ENCODE measurements at regions not wholly inside any gene's neighbourhood (a gene's known extent, or its start where the extent isn't known, plus 50 kb on each side); places are given as distances from the start of the nearest gene placed in this dataset.

DNA sequence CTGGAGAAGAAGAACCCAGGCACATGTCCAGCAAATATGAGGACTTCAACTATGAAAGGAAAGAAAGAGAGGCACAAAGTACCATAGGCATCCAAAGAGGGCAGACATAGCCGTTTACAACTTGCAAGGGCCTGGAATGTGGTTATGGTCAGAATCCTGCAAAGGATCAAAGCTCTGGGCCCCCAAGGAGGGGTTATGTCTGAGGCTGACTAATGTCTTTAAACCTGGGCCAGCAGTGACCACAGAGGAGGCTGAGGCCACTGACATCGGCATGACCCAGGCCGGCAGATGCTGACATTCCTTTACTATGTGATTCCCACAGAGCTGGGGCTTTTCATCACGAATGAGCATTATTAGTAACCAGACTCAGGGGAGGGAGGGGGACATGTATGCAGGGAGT is 861.1 kb downstream of the DHX35 start:
- Histone ChIP-seq H3K4me1 (replicated peaks; ENCODE audit: insufficient read depth) (no peaks in the 10 kb centered on the region), H3K9me2 (ENCODE audit: insufficient read depth) (no peaks in the 10 kb centered on the region), H3K27me3 (ENCODE audit: insufficient read depth, low read depth) (no peaks in the 10 kb centered on the region), H3F3A (ENCODE audit: insufficient read depth, low read depth) (no peaks in the 10 kb centered on the region), H3K4me2 (no peak overlapping the region), H2AFZ (no peak overlapping the region), H3K9me3 (ENCODE audit: insufficient read depth, low read depth) (no peaks in the 10 kb centered on the region), H4K20me1 (ENCODE audit: insufficient read depth) (no peaks in the 10 kb centered on the region), H3K36me3 (ENCODE audit: low read depth) (no peaks in the 10 kb centered on the region), H3K27ac (no peak overlapping the region), H3K79me2 (ENCODE audit: low read depth) (no peaks in the 10 kb centered on the region), H3K4me3 (no peak overlapping the region)
- TF ChIP-seq, protein P1, sequence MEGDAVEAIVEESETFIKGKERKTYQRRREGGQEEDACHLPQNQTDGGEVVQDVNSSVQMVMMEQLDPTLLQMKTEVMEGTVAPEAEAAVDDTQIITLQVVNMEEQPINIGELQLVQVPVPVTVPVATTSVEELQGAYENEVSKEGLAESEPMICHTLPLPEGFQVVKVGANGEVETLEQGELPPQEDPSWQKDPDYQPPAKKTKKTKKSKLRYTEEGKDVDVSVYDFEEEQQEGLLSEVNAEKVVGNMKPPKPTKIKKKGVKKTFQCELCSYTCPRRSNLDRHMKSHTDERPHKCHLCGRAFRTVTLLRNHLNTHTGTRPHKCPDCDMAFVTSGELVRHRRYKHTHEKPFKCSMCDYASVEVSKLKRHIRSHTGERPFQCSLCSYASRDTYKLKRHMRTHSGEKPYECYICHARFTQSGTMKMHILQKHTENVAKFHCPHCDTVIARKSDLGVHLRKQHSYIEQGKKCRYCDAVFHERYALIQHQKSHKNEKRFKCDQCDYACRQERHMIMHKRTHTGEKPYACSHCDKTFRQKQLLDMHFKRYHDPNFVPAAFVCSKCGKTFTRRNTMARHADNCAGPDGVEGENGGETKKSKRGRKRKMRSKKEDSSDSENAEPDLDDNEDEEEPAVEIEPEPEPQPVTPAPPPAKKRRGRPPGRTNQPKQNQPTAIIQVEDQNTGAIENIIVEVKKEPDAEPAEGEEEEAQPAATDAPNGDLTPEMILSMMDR (conservative IDR thresholded peaks at IDR 0.05) = no peak
- no peak for TF ChIP-seq EZH2 (IDR thresholded peaks at IDR 0.05; ENCODE audit: low read depth)
- BruUV-seq (replicated peaks) = no TSS peak
- ChIA-PET CTCF (no interaction called here), POLR2A (ENCODE audit: unreplicated experiment) (no interaction called here)
- intact Hi-C loops (cut with micrococcal nuclease; ENCODE audit: unreplicated experiment) = no loop called here
- no peak for DNase-seq

DNA sequence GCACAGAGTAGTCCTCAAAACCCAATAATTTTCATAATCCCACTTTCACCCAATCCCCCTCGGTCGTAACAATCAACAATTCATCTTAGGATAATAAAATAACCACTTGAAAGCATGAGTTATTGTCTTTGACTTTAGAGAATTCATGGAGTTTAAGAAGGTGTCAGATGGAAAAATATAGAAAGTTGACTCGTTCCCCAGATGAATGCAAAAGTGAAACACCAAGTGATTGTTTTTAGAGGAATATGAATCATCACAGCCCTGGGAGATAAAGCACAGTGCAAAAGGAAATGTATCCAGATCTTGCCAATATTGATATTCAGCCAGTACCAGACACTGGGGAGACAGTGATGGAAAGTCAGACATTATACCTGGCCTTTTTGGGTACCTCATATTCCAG is 860.5 kb downstream of the DHX35 start:
- intact Hi-C loops (cut with micrococcal nuclease; ENCODE audit: unreplicated experiment) = no loop called here
- ChIA-PET POLR2A (ENCODE audit: unreplicated experiment) (no interaction called here), CTCF (no interaction called here)
- BruUV-seq (replicated peaks) = no TSS peak
- Histone ChIP-seq H3K4me1 (replicated peaks; ENCODE audit: insufficient read depth) (no peaks in the 10 kb centered on the region), H3K36me3 (ENCODE audit: low read depth) (no peaks in the 10 kb centered on the region), H3K27ac (no peak overlapping the region), H3K4me2 (no peak overlapping the region), H3F3A (ENCODE audit: insufficient read depth, low read depth) (no peaks in the 10 kb centered on the region), H3K27me3 (ENCODE audit: insufficient read depth, low read depth) (no peaks in the 10 kb centered on the region), H3K4me3 (no peak overlapping the region), H2AFZ (no peak overlapping the region), H3K9me3 (ENCODE audit: insufficient read depth, low read depth) (no peaks in the 10 kb centered on the region), H3K79me2 (ENCODE audit: low read depth) (no peaks in the 10 kb centered on the region), H3K9me2 (ENCODE audit: insufficient read depth) (no peaks in the 10 kb centered on the region), H4K20me1 (ENCODE audit: insufficient read depth) (no peaks in the 10 kb centered on the region)
- no peak for DNase-seq
- no peak for TF ChIP-seq EZH2 (IDR thresholded peaks at IDR 0.05; ENCODE audit: low read depth)
- TF ChIP-seq, protein P1 (conservative IDR thresholded peaks at IDR 0.05) = no peak

DNA sequence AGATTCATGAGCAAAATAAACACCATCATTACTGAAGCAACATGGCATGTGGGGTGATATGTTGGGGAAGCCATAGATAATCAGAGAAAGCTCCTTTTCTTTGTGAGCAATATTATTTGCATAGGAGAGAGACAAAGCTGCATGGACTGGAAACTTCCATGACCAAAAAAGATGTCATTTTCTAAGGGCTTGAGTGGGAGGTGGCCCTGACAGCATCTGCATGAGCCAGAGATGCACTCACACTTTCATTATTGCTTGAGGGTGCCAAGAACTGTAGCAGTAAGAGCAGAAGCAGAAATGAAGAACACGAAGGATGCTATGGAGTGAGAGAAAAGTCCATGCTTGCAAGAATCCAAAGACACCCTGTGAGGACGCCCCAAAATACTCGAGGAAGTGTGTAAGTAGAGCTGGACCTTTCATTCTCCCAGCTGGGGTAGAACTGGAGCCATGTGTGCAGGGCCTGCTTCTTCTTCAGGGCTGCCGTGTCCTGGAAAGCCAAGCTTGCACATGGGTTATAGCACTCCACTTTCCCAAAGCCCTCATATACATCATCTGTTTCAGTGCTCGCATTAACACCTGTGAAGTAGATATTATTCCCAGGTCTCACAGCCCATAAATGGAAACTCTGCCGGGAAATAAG is 851.2 kb downstream of the DHX35 start:
- intact Hi-C loops (cut with micrococcal nuclease; ENCODE audit: unreplicated experiment) = no loop called here
- H3K79me2 ChIP-seq (ENCODE audit: low read depth) = no peaks in the 10 kb centered on the region

More for the DNA sequence above, 851.2 kb downstream of the DHX35 start:
- H3K4me1 ChIP-seq (replicated peaks; ENCODE audit: insufficient read depth) = no peaks in the 10 kb centered on the region
- H3F3A ChIP-seq (ENCODE audit: insufficient read depth, low read depth) = no peaks in the 10 kb centered on the region
- H3K27ac ChIP-seq = no peak overlapping the region
- H3K4me3 ChIP-seq = no peak overlapping the region
- no peaks in the 10 kb centered on the region for H3K27me3 ChIP-seq (ENCODE audit: insufficient read depth, low read depth)
- ChIA-PET POLR2A (ENCODE audit: unreplicated experiment) (no interaction called here), CTCF (no interaction called here)
- no peak for DNase-seq
- H3K9me3 ChIP-seq (ENCODE audit: insufficient read depth, low read depth) = no peaks in the 10 kb centered on the region
- no peaks in the 10 kb centered on the region for H3K36me3 ChIP-seq (ENCODE audit: low read depth)
- no peak for TF ChIP-seq EZH2 (IDR thresholded peaks at IDR 0.05; ENCODE audit: low read depth)
- TF ChIP-seq, protein P1 (conservative IDR thresholded peaks at IDR 0.05) = no peak
- BruUV-seq (replicated peaks) = no TSS peak
- H4K20me1 ChIP-seq (ENCODE audit: insufficient read depth) = no peaks in the 10 kb centered on the region; the same call in 1 of the 2 replicates
- no peak overlapping the region for H3K4me2 ChIP-seq
- no peak overlapping the region for H2AFZ ChIP-seq
- no peaks in the 10 kb centered on the region for H3K9me2 ChIP-seq (ENCODE audit: insufficient read depth)
